ENCODE measurements at regions not wholly inside any gene's neighbourhood (a gene's known extent, or its start where the extent isn't known, plus 50 kb on each side); places are given as distances from the start of the nearest gene placed in this dataset.

DNA sequence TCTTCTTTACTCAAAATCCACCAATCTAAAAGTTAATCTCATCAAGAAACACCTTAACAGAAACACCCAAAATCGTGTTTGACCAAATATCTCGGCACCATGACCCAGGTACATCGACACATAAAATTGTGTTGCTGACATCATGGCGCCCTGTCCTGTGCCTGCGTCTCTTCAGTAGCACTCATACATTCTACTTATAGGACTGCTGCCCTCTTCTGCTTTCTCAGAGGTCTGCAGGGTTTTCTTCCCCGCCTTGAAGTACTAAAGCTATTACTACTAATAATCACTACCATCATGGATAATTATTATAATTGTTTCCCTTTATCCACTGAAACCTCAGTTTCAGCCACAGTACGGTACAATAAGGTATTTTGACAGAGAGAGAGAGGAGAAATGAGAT lies 1403.1 kb upstream of the TENM3 start:
- Histone ChIP-seq H3K27me3 (ENCODE audit: insufficient read depth, low read length) (no peaks in the 10 kb centered on the region), H3K9me3 (ENCODE audit: insufficient read depth, low read depth, low read length) (no peaks in the 10 kb centered on the region), H3K27ac (ENCODE audit: low read length) (no peak overlapping the region), H3K36me3 (ENCODE audit: insufficient read depth, low read depth, low read length) (no peaks in the 10 kb centered on the region), H3K4me1 (ENCODE audit: insufficient read depth, low read length) (no peaks in the 10 kb centered on the region), H3K9ac (ENCODE audit: low read depth, low read length) (no peak overlapping the region), H3K4me3 (ENCODE audit: low read length) (no peak overlapping the region)

GRCh38 chr4:180850318-180850940 lies 1392.8 kb upstream of the TENM3 start:
- Histone ChIP-seq H3K4me3 (ENCODE audit: low read length) (no peak overlapping the region), H3K27ac (ENCODE audit: low read length) (no peak overlapping the region), H3K27me3 (ENCODE audit: insufficient read depth, low read length) (no peaks in the 10 kb centered on the region), H3K36me3 (ENCODE audit: insufficient read depth, low read depth, low read length) (no peaks in the 10 kb centered on the region), H3K9me3 (ENCODE audit: insufficient read depth, low read depth, low read length) (no peaks in the 10 kb centered on the region), H3K9ac (ENCODE audit: low read depth, low read length) (no peak overlapping the region), H3K4me1 (ENCODE audit: insufficient read depth, low read length) (no peaks in the 10 kb centered on the region; the same call in 1 of the 2 replicates)

DNA sequence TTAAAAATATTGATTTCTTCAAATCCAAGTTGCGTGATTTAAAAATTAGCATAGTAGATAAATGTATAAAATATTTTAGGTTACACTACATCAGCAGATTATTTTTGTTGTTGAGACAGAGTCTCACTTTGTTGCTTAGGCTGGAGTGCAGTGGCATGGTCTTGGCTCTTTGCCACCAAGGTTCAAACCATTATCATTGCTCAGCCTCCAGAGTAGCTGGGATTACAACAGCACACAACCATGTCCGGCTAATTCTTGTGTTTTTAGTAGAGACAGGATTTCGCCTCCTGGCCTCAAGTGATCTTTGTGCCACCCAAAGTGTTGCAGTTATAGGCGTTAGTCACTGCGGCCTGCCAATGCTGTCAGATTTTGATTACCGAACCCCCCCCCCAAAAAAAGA lies 1390.5 kb upstream of the TENM3 start:
- Histone ChIP-seq H3K27me3 (ENCODE audit: insufficient read depth, low read length) (no peaks in the 10 kb centered on the region), H3K36me3 (ENCODE audit: insufficient read depth, low read depth, low read length) (no peaks in the 10 kb centered on the region), H3K9me3 (ENCODE audit: insufficient read depth, low read depth, low read length) (no peaks in the 10 kb centered on the region), H3K9ac (ENCODE audit: low read depth, low read length) (no peak overlapping the region), H3K27ac (ENCODE audit: low read length) (no peak overlapping the region), H3K4me1 (ENCODE audit: insufficient read depth, low read length) (no peaks in the 10 kb centered on the region; the same call in 1 of the 2 replicates), H3K4me3 (ENCODE audit: low read length) (no peak overlapping the region)

GRCh38 chr4:180855184-180855583 lies 1388.0 kb upstream of the TENM3 start:
- H3K36me3 ChIP-seq (ENCODE audit: insufficient read depth, low read depth, low read length): no peaks in the 10 kb centered on the region
- H3K4me3 ChIP-seq (ENCODE audit: low read length): no peak overlapping the region
- no peaks in the 10 kb centered on the region for H3K9me3 ChIP-seq (ENCODE audit: insufficient read depth, low read depth, low read length)
- no peaks in the 10 kb centered on the region; the same call in 1 of the 2 replicates for H3K4me1 ChIP-seq (ENCODE audit: insufficient read depth, low read length)
- H3K9ac ChIP-seq (ENCODE audit: low read depth, low read length): no peak overlapping the region
- no peak overlapping the region for H3K27ac ChIP-seq (ENCODE audit: low read length)
- H3K27me3 ChIP-seq (ENCODE audit: insufficient read depth, low read length): no peaks in the 10 kb centered on the region

GRCh38 chr4:180860089-180860720 lies 1383.0 kb upstream of the TENM3 start:
- no peak overlapping the region for H3K9ac ChIP-seq (ENCODE audit: low read depth, low read length)
- H3K4me3 ChIP-seq (ENCODE audit: low read length): no peak overlapping the region
- no peaks in the 10 kb centered on the region for H3K4me1 ChIP-seq (ENCODE audit: insufficient read depth, low read length)
- no peaks in the 10 kb centered on the region for H3K9me3 ChIP-seq (ENCODE audit: insufficient read depth, low read depth, low read length)
- H3K36me3 ChIP-seq (ENCODE audit: insufficient read depth, low read depth, low read length): no peaks in the 10 kb centered on the region
- H3K27ac ChIP-seq (ENCODE audit: low read length): no peak overlapping the region
- no peaks in the 10 kb centered on the region for H3K27me3 ChIP-seq (ENCODE audit: insufficient read depth, low read length)

DNA sequence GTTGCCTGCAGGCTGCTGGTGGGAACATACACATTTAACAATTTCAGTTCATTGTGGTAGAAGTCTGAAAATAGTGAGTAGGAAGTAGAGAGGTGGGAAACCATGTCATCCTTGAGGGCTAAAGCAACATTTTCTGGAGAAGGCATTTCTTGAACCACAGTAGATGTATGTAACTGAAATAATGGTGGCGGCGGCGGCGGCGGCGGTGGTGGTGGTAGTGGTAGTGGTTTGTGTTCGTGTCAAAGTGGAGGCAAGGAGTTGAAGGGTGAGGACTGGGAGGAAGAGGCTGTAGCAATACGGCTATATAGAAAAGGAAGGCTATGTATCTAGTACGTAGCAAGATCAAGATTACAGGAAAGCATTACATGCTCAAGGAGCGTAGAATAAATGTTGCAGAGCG lies 1381.6 kb upstream of the TENM3 start:
- H3K27me3 ChIP-seq (ENCODE audit: insufficient read depth, low read length): no peaks in the 10 kb centered on the region
- no peak overlapping the region for H3K9ac ChIP-seq (ENCODE audit: low read depth, low read length)

GRCh38 chr4:180866933-180867643 lies 1376.1 kb upstream of the TENM3 start:
- Histone ChIP-seq H3K27me3 (ENCODE audit: insufficient read depth, low read length) (no peaks in the 10 kb centered on the region), H3K27ac (ENCODE audit: low read length) (no peak overlapping the region), H3K4me1 (ENCODE audit: insufficient read depth, low read length) (no peaks in the 10 kb centered on the region), H3K4me3 (ENCODE audit: low read length) (no peak overlapping the region), H3K9me3 (ENCODE audit: insufficient read depth, low read depth, low read length) (no peaks in the 10 kb centered on the region; the same call in 1 of the 2 replicates), H3K36me3 (ENCODE audit: insufficient read depth, low read depth, low read length) (no peaks in the 10 kb centered on the region), H3K9ac (ENCODE audit: low read depth, low read length) (no peak overlapping the region)

More for the DNA sequence above, 1381.6 kb upstream of the TENM3 start:
- H3K4me3 ChIP-seq (ENCODE audit: low read length): no peak overlapping the region
- no peaks in the 10 kb centered on the region for H3K4me1 ChIP-seq (ENCODE audit: insufficient read depth, low read length)
- H3K36me3 ChIP-seq (ENCODE audit: insufficient read depth, low read depth, low read length): no peaks in the 10 kb centered on the region
- no peaks in the 10 kb centered on the region; the same call in 1 of the 2 replicates for H3K9me3 ChIP-seq (ENCODE audit: insufficient read depth, low read depth, low read length)
- no peak overlapping the region for H3K27ac ChIP-seq (ENCODE audit: low read length)

DNA sequence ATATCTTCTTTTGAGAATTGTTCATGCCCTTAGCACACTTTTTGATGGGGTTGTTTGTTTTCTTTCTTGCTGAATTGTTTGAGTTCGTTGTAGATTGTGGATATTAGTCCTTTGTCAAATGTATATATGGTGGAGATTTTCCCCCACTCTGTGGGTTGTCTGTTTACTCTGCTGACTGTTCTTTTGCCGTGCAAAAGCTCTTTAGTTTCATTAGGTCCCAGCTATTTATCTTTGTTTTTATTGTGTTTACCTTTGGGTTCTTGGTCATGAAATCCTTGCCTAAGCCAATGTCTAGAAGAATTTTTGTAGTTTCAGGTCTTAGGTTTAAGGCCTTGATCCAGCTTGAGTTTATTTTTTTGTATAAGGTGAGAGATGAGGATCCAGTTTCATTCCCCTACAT lies 1372.6 kb upstream of the TENM3 start:
- no peak overlapping the region for H3K4me3 ChIP-seq (ENCODE audit: low read length)
- no peak overlapping the region for H3K9ac ChIP-seq (ENCODE audit: low read depth, low read length)

DNA sequence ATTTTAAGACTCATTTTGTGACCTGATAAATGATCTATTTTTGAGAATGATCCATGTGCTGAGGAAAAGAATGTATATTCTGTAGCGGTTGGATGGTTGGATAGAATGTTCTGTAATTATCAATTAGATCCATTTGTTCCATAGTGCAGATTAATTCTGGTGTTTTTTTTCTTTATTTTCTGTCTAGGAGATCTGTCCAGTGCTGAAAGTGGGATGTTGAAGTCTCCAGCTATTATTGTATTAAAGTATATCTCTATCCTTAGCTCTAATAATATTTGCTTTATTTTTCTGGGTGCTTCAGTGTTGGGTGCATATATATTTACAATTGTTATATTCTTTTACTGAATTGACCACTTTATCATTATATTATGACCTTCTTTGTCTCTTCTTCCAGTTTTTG lies 1344.9 kb upstream of the TENM3 start:
- no peak overlapping the region for H3K9ac ChIP-seq (ENCODE audit: low read depth, low read length)
- no peaks in the 10 kb centered on the region for H3K36me3 ChIP-seq (ENCODE audit: insufficient read depth, low read depth, low read length)
- H3K4me3 ChIP-seq (ENCODE audit: low read length): no peak overlapping the region
- H3K9me3 ChIP-seq (ENCODE audit: insufficient read depth, low read depth, low read length): no peaks in the 10 kb centered on the region
- H3K27ac ChIP-seq (ENCODE audit: low read length): no peak overlapping the region
- no peaks in the 10 kb centered on the region for H3K27me3 ChIP-seq (ENCODE audit: insufficient read depth, low read length)
- H3K4me1 ChIP-seq (ENCODE audit: insufficient read depth, low read length): no peaks in the 10 kb centered on the region

More for the DNA sequence above, 1372.6 kb upstream of the TENM3 start:
- Histone ChIP-seq H3K27ac (ENCODE audit: low read length) (no peak overlapping the region), H3K9me3 (ENCODE audit: insufficient read depth, low read depth, low read length) (no peaks in the 10 kb centered on the region; the same call in 1 of the 2 replicates), H3K27me3 (ENCODE audit: insufficient read depth, low read length) (no peaks in the 10 kb centered on the region), H3K36me3 (ENCODE audit: insufficient read depth, low read depth, low read length) (no peaks in the 10 kb centered on the region), H3K4me1 (ENCODE audit: insufficient read depth, low read length) (no peaks in the 10 kb centered on the region)

GRCh38 chr4:180900781-180901180 lies 1342.4 kb upstream of the TENM3 start:
- Histone ChIP-seq H3K4me3 (ENCODE audit: low read length) (no peak overlapping the region), H3K9ac (ENCODE audit: low read depth, low read length) (no peak overlapping the region), H3K27ac (ENCODE audit: low read length) (no peak overlapping the region), H3K4me1 (ENCODE audit: insufficient read depth, low read length) (no peaks in the 10 kb centered on the region), H3K36me3 (ENCODE audit: insufficient read depth, low read depth, low read length) (no peaks in the 10 kb centered on the region), H3K9me3 (ENCODE audit: insufficient read depth, low read depth, low read length) (no peaks in the 10 kb centered on the region), H3K27me3 (ENCODE audit: insufficient read depth, low read length) (no peaks in the 10 kb centered on the region)

DNA sequence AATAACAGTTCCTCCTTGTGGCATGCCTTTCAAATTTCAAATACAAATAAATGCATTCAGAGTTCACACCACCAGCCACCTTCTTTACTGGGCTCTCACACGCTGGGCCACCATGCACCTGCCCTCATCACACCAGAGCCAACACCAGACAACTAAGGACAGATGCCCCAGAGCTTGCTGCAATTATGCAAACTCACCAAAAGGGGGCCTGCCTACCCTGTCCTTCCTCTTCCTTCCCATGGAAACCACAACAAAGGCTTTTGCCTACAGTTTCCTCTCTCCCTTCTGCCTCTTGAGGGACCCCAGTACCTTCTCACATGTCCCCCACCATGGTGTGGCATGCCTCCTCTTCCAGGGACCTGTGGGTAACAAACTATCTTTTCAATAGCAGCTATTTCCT lies 1333.9 kb upstream of the TENM3 start:
- Histone ChIP-seq H3K27ac (ENCODE audit: low read length) (no peak overlapping the region), H3K4me3 (ENCODE audit: low read length) (no peak overlapping the region), H3K36me3 (ENCODE audit: insufficient read depth, low read depth, low read length) (no peaks in the 10 kb centered on the region), H3K27me3 (ENCODE audit: insufficient read depth, low read length) (no peaks in the 10 kb centered on the region), H3K4me1 (ENCODE audit: insufficient read depth, low read length) (no peaks in the 10 kb centered on the region), H3K9ac (ENCODE audit: low read depth, low read length) (no peak overlapping the region), H3K9me3 (ENCODE audit: insufficient read depth, low read depth, low read length) (no peaks in the 10 kb centered on the region)

GRCh38 chr4:180913750-180914149 lies 1329.5 kb upstream of the TENM3 start:
- Histone ChIP-seq H3K27ac (ENCODE audit: low read length) (no peak overlapping the region), H3K4me1 (ENCODE audit: insufficient read depth, low read length) (no peaks in the 10 kb centered on the region), H3K4me3 (ENCODE audit: low read length) (no peak overlapping the region), H3K36me3 (ENCODE audit: insufficient read depth, low read depth, low read length) (no peaks in the 10 kb centered on the region), H3K9me3 (ENCODE audit: insufficient read depth, low read depth, low read length) (no peaks in the 10 kb centered on the region), H3K9ac (ENCODE audit: low read depth, low read length) (no peak overlapping the region), H3K27me3 (ENCODE audit: insufficient read depth, low read length) (no peaks in the 10 kb centered on the region)

All from iPS-20b (cell line).